SK-N-MC (cell line): ENCODE measurements at regions not wholly inside any gene's neighbourhood (a gene's known extent, or its start where the extent isn't known, plus 50 kb on each side); places are given as distances from the start of the nearest gene placed in this dataset.

ENCODE experiments used
- EZH2 ChIP-seq: fragments of 200-600 bp; sonication (generic); IDR thresholded peaks from one replicate; pipeline ENCODE4 v1.6.1; 2017; ENCODE audit warnings: antibody characterized with exemption
- FOXP2 ChIP-seq: optimal IDR thresholded peaks from 2 replicates; pipeline ENCODE3; 2011; ENCODE audit warnings: mild to moderate bottlenecking, moderate library complexity; ENCODE audit not compliant: insufficient read depth; ENCODE audit errors: extremely low read length, control extremely low read depth
- POLR2AphosphoS5 ChIP-seq: IDR thresholded peaks from 2 replicates; pipeline ENCODE4 v1.6.1; 2012; ENCODE audit warnings: mild to moderate bottlenecking, low read depth, low read length, borderline replicate concordance

- no peak for TF ChIP-seq POLR2AphosphoS5
- no peak for TF ChIP-seq EZH2
- no peak for TF ChIP-seq FOXP2
Observed at GRCh38 chr7:115868369-115868768, 162.2 kb downstream of the TFEC start.
